GM18505 (cell line): ENCODE measurements at regions not wholly inside any gene's neighbourhood (a gene's known extent, or its start where the extent isn't known, plus 50 kb on each side); places are given as distances from the start of the nearest gene placed in this dataset.

Experiments
- ATAC-seq: cut with Tn5 transposase; IDR thresholded peaks from one replicate; pipeline ENCODE4 v1.9.1; 2021; ENCODE audit not compliant: unreplicated experiment
- POLR2A ChIP-seq: IDR thresholded peaks from 4 replicates; pipeline ENCODE4 v1.6.1; 2011; ENCODE audit warnings: borderline replicate concordance; ENCODE audit not compliant: insufficient read depth, insufficient read length; ENCODE audit errors: extremely low read depth

DNA sequence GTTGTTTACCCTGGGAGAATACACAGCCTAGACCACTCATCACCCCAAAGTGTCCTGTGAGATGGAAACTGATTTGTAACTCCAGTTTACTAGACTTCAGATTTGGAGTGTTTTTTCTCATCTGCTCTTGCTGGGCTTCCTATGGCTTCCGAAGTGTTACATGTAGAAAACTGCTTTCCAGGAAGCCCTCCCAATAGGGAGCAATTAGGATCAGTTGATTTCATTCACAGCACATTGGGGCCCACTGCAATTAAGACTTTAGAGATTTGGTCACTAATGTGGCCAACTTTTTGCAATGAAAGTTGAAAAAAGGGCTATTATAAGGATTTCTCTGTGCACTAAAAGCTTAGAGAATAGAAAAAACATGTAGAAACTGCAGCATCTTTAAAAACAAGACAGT lies 656.6 kb upstream of the CHAC2 start:
- TF ChIP-seq POLR2A, result no peak
- no peak for ATAC-seq

GRCh38 chr2:53108246-53108645 lies 659.4 kb upstream of the CHAC2 start:
- no peak for ATAC-seq
- TF ChIP-seq POLR2A, result no peak

GRCh38 chr2:53104263-53104662 lies 663.3 kb upstream of the CHAC2 start:
- ATAC-seq, result no peak
- TF ChIP-seq POLR2A, result no peak

- no peak for ATAC-seq
- no peak for TF ChIP-seq POLR2A
Observed at GRCh38 chr2:53103679-53104078, 663.9 kb upstream of the CHAC2 start.

GRCh38 chr2:53098696-53099078 lies 668.9 kb upstream of the CHAC2 start:
- no peak for ATAC-seq
- TF ChIP-seq POLR2A, result no peak

DNA sequence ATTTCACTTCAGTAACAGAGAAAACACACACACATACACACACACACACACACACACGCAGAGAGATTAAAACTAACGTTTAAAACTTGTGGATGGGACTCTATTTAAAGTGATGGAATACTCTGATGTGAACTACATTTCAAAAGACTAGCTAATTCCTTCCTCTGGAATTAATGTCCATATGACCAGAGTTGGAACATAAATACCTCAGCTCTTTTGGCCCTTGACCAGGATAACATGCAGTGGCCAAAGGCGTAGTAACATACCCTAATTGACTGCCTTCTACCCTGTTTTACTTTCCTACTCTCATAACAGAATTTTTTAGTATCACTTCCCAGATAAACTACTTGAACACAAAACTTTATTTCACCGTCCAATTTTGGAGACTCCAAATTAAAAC lies 671.3 kb upstream of the CHAC2 start:
- ATAC-seq, result no peak
- no peak for TF ChIP-seq POLR2A

DNA sequence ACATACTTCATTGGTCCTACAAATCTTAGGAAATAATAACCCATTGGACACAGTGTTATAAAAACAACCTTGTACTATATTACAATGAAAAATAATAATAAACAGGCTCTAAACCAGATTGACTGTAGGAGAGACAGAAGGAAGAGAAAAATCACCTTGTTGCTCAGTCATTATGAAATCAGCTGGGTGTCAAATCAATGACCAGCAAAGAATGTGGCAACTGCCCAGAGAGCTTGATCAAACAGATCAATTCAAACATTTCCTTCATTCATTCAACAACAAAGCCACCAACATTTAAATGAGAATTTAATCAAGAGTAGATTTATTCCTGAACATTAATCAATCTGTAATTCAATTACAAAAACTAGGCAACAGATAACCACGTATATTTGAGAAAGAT lies 671.9 kb upstream of the CHAC2 start:
- no peak for TF ChIP-seq POLR2A

DNA sequence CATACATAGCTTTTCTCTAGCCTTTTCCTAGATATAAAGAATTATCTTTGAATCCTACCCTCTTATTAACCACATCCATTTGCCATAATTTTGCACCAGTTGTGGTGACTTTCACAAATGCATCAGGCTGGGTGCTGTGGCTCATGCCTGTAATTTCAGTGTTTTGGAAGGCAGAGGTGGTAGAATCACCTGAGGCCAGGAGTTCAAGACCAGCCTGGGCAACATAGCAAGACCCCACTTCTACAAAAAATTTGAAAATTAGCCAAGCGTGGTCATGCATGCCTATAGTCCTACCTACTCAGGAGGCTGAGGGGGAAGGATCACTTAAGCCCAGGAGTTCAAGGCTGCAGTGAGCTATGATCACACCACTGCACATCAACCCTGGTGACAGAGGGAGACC lies 672.4 kb upstream of the CHAC2 start:
- TF ChIP-seq POLR2A, result no peak
- ATAC-seq, result no peak

More for the DNA sequence above, 671.9 kb upstream of the CHAC2 start:
- no peak for ATAC-seq

GRCh38 chr2:53093355-53093754 lies 674.2 kb upstream of the CHAC2 start:
- no peak for TF ChIP-seq POLR2A
- no peak for ATAC-seq

- no peak for ATAC-seq
- TF ChIP-seq POLR2A, result no peak
Observed at GRCh38 chr2:53091183-53091582, 676.4 kb upstream of the CHAC2 start.

DNA sequence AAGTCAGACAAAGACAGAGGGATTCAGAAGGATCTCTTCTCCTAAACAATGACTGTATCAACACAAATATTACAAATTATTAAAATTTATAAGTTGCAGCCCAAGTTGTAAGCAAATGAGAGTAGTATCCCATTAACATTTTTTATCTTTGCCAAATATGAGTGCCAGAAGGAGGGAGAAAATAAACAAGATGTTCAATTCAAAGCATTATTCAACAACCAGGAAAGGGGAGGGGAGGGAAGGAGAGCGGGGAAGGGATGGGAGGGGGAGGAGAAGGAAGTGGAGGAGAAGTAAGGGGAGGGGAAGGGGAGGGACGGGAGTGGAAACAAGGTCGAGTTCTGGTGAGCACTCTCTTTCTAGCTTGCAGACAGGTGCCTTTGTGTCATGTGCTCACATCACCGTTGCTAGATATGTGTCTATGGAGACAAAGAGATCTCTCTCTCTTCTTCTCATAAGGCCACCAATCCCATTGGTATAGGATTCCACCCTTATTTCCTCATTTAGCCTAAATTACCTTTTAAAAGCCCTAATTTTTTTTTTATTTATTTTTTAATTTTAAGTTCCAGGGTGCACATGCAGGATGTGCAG lies 679.6 kb upstream of the CHAC2 start:
- ATAC-seq, result no peak
- no peak for TF ChIP-seq POLR2A

- no peak for ATAC-seq
- no peak for TF ChIP-seq POLR2A
Observed at GRCh38 chr2:53087262-53087873, 680.2 kb upstream of the CHAC2 start.

DNA sequence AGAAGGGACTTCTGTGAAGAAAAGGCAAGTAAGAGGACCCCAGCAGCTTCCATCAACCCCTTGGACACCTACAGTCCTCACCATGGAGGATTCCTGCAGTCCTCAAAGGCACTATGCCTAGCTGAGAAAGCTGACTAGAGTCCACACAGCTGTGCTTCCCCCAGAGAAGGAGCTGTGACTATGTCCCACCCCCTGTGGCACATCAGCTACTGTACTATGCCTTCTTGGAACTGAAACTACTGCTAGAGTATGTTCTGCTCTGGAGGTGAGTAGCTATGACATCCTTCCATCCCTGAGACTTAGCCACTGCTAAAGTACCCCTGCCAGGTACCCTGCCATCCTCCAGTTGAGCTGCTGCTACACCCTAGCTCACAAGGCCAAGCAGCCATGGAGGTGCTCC lies 690.2 kb upstream of the CHAC2 start:
- no peak for ATAC-seq
- TF ChIP-seq POLR2A, result no peak

DNA sequence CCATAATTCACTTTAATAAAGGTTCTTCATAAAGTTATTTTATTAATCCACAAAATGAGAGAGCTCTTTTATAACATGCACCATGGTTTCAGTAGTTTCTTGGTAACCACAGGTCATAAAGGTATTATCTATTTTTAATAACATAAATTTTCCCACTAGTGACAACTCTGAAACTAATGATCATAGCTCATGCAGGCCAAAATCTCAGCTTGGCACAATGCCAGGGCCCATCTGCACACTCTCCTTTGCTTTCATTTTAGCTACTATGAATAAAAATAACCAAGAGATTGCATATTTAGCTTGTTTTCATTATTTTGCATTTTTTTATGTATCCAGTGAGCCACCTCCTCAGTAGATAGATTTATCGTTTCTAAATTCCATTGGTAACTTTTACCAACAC lies 691.8 kb upstream of the CHAC2 start:
- ATAC-seq, result no peak
- TF ChIP-seq POLR2A, result no peak

DNA sequence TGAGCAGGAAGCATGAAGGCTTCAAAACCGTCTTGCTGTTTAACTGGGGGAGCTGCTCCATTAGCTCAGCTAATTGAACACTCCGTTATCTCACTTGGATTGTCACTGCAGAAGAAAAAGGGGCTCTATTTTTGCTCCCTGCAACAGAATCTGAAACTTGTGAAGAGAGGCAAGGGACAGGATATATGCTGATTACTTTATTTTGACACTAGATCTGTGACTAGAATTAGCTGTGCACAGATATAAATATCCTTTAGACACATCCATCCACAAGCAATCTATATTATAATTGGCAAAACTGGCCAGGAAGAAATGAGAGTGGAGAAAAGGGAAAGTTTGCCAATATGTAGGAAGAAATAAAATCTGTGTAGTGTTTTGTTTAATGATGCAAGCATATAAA lies 700.1 kb upstream of the CHAC2 start:
- no peak for TF ChIP-seq POLR2A
- ATAC-seq, result no peak
